ENCODE measurements at regions not wholly inside any gene's neighbourhood (a gene's known extent, or its start where the extent isn't known, plus 50 kb on each side); places are given as distances from the start of the nearest gene placed in this dataset.

DNA sequence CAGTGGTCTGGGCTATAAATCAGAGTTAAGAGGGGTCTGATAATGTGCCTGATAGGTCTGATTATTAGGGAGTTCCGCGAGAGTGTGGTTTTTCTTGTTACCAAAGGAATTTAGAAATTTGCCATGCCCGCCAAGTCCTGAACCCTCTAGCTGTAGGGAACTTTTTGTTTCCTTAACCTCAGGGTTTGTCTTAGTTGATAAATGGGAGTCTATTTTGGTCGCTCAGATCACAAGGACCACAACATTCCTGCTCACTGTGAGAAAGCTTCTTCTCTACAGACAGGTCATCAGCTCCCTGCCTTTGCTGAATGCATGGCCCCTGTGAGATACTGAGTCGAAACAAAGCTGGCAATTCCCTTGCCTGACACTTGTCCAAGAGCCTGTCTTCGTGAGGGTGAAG lies 497.8 kb downstream of the HS3ST4 start:
- FAIRE-seq (no peak), DNase-seq (no peak)
- Histone ChIP-seq H3K9me3 (ENCODE audit: control insufficient read depth in 2 of 2, insufficient read depth in 1 of 2, low read depth in 1 of 2, low read length in 1 of 2) (no peaks in the 10 kb centered on the region), H3K27me3 (ENCODE audit: control insufficient read depth in 3 of 3, insufficient read depth in 3 of 3, low read length in 3 of 3) (no peaks in the 10 kb centered on the region), H3K27ac (ENCODE audit: low read depth in 1 of 3, low read length in 2 of 3) (no peak overlapping the region), H3K36me3 (ENCODE audit: control insufficient read depth in 3 of 3, insufficient read depth in 2 of 3, low read depth in 1 of 3, low read length in 3 of 3) (no peaks in the 10 kb centered on the region), H3K4me1 (ENCODE audit: control insufficient read depth in 3 of 3, insufficient read depth in 2 of 3, low read depth in 1 of 3, low read length in 2 of 3) (no peaks in the 10 kb centered on the region), H3K4me3 (ENCODE audit: low read depth in 1 of 3, low read length in 3 of 3) (no peak overlapping the region)
- WGBS, 3 donors, result 24 to 45% (median 38%) methylated on average over 6 of the region's 6 CpGs

DNA sequence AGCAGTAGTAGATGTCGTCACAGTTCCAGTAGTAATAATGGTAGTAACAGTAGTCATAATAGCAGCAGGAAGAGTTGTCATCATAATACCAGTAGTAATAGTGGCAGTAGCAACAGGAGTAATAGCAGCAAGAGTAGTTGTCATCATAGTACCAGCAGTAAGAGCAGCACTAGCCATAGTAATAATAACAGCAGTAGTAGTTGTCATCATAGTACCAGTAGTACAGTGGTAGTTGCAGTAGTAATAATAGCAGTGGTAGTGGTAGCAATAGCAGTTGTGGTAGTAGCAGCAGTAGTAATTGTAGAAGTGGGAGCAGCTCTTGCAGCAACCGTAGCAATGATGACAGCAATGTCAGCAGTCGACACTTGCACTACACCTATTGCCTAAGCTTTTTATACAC lies 502.8 kb downstream of the HS3ST4 start:
- no peak for DNase-seq
- Histone ChIP-seq H3K4me3 (ENCODE audit: low read depth in 1 of 3, low read length in 3 of 3) (no peak overlapping the region), H3K27ac (ENCODE audit: low read depth in 1 of 3, low read length in 2 of 3) (no peak overlapping the region), H3K9me3 (ENCODE audit: control insufficient read depth in 2 of 2, insufficient read depth in 1 of 2, low read depth in 1 of 2, low read length in 1 of 2) (no peaks in the 10 kb centered on the region), H3K27me3 (ENCODE audit: control insufficient read depth in 3 of 3, insufficient read depth in 3 of 3, low read length in 3 of 3) (no peaks in the 10 kb centered on the region), H3K4me1 (ENCODE audit: control insufficient read depth in 3 of 3, insufficient read depth in 2 of 3, low read depth in 1 of 3, low read length in 2 of 3) (no peaks in the 10 kb centered on the region), H3K36me3 (ENCODE audit: control insufficient read depth in 3 of 3, insufficient read depth in 2 of 3, low read depth in 1 of 3, low read length in 3 of 3) (no peaks in the 10 kb centered on the region)
- 90 to 93% (median 91%) methylated on average over 3 of the region's 3 CpGs for WGBS, 3 donors
- no peak for FAIRE-seq

DNA sequence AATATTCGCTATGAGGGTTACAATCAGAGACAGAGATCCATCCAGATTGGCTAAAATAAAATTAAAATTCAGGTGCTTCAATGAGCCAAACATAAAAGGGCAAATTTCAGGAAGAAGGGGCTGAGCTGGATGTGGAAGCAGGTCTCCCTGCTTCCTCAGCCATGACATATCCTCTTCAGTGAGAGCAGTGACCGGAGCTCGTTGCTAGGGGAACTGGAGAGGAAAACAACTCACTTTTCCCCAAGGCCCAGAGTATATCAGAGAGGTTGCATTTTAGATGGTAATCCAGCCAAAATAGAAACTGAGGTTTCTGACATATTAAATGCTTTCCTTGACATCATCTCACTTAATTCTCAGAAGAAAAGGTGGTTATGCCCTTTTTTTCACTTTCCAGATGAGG lies 503.5 kb downstream of the HS3ST4 start:
- WGBS, 3 donors, result 66 to 78% (median 76%) methylated on average over 3 of the region's 3 CpGs
- H3K36me3 ChIP-seq (ENCODE audit: control insufficient read depth in 3 of 3, insufficient read depth in 2 of 3, low read depth in 1 of 3, low read length in 3 of 3), result no peaks in the 10 kb centered on the region
- no peaks in the 10 kb centered on the region for H3K9me3 ChIP-seq (ENCODE audit: control insufficient read depth in 2 of 2, insufficient read depth in 1 of 2, low read depth in 1 of 2, low read length in 1 of 2)
- no peak overlapping the region for H3K27ac ChIP-seq (ENCODE audit: low read depth in 1 of 3, low read length in 2 of 3)
- DNase-seq (no peak), FAIRE-seq (no peak)
- H3K4me3 ChIP-seq (ENCODE audit: low read depth in 1 of 3, low read length in 3 of 3), result no peak overlapping the region
- H3K27me3 ChIP-seq (ENCODE audit: control insufficient read depth in 3 of 3, insufficient read depth in 3 of 3, low read length in 3 of 3), result peaks cover 0 to under 1% (median 0%) of the 10 kb centered on the region in 3 donors
- H3K4me1 ChIP-seq (ENCODE audit: control insufficient read depth in 3 of 3, insufficient read depth in 2 of 3, low read depth in 1 of 3, low read length in 2 of 3), result no peaks in the 10 kb centered on the region

DNA sequence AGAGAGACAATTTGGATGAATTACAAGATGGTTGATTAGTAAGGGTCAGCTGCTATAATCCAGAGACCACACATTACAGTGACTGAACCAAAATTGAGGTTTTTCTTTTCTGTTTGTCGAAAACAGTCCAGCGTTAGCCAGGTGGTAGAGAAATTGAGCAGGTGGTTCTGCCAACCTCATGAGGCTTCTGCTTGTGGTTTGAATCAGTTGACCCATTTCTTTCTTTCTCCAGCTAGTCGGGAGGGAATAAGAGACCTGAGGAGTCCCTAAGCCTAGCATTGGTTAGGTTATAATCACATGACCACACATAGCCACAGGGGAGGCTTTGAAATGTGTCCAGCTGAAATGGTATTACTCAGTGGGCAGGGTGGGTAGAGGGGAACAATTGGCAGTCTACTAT lies 504.6 kb downstream of the HS3ST4 start:
- FAIRE-seq, result no peak
- Histone ChIP-seq H3K36me3 (ENCODE audit: control insufficient read depth in 3 of 3, insufficient read depth in 2 of 3, low read depth in 1 of 3, low read length in 3 of 3) (no peaks in the 10 kb centered on the region), H3K9me3 (ENCODE audit: control insufficient read depth in 2 of 2, insufficient read depth in 1 of 2, low read depth in 1 of 2, low read length in 1 of 2) (no peaks in the 10 kb centered on the region), H3K4me1 (ENCODE audit: control insufficient read depth in 3 of 3, insufficient read depth in 2 of 3, low read depth in 1 of 3, low read length in 2 of 3) (no peaks in the 10 kb centered on the region), H3K27me3 (ENCODE audit: control insufficient read depth in 3 of 3, insufficient read depth in 3 of 3, low read length in 3 of 3) (peaks cover 0 to 2% (median 0%) of the 10 kb centered on the region in 3 donors), H3K4me3 (ENCODE audit: low read depth in 1 of 3, low read length in 3 of 3) (no peak overlapping the region), H3K27ac (ENCODE audit: low read depth in 1 of 3, low read length in 2 of 3) (no peak overlapping the region)
- no peak for DNase-seq
- WGBS, 3 donors, result 73 to 85% (median 82%) methylated on average over 3 of the region's 3 CpGs

DNA sequence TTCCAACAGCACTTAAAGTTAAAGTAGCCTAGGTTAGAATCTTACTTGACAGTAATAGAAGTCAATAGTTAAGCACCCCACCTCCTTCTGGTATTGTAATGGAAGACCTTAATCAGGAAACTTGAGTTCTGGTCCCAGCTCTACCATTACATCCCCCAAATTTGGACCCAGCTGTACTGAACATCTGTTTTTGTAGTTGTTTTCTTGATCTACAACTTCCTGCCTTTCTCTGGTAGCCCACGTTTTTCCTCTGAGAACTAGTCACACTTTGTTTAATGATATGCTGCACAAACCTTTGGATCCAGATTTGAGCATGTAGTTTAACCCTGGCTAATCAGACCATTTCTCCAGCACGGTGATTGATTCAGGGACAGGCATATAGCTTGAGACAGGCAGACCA lies 505.0 kb downstream of the HS3ST4 start:
- DNase-seq (no peak), FAIRE-seq (no peak)
- H3K4me1 ChIP-seq (ENCODE audit: control insufficient read depth in 3 of 3, insufficient read depth in 2 of 3, low read depth in 1 of 3, low read length in 2 of 3), result no peaks in the 10 kb centered on the region
- no peak overlapping the region for H3K4me3 ChIP-seq (ENCODE audit: low read depth in 1 of 3, low read length in 3 of 3)
- no peaks in the 10 kb centered on the region for H3K9me3 ChIP-seq (ENCODE audit: control insufficient read depth in 2 of 2, insufficient read depth in 1 of 2, low read depth in 1 of 2, low read length in 1 of 2)
- H3K36me3 ChIP-seq (ENCODE audit: control insufficient read depth in 3 of 3, insufficient read depth in 2 of 3, low read depth in 1 of 3, low read length in 3 of 3), result no peaks in the 10 kb centered on the region
- peaks cover 0 to 2% (median 0%) of the 10 kb centered on the region in 3 donors for H3K27me3 ChIP-seq (ENCODE audit: control insufficient read depth in 3 of 3, insufficient read depth in 3 of 3, low read length in 3 of 3)
- WGBS, 3 donors, result 17 to 28% (median 19%) methylated on average over 2 of the region's 2 CpGs
- no peak overlapping the region for H3K27ac ChIP-seq (ENCODE audit: low read depth in 1 of 3, low read length in 2 of 3)

DNA sequence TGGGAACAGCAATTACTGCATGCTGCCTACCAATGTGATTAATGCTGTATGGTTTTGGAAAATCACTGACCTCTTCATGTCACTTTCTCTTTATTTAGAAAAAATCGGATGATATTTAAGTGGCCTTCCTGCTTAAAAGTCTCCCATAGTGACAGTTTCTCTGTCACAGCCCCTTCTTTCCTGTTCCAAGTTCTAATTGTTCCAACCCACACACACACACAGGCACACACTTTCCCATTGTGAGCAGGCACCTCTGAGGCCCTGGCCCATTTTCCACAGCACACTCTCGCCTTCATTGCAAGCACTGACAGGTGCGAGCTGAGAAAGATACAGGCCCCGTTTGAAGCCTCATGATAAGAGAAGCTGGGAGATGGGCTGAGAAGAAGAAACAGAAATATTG lies 505.9 kb downstream of the HS3ST4 start:
- no peak for DNase-seq
- no peaks in the 10 kb centered on the region for H3K36me3 ChIP-seq (ENCODE audit: control insufficient read depth in 3 of 3, insufficient read depth in 2 of 3, low read depth in 1 of 3, low read length in 3 of 3)
- H3K27me3 ChIP-seq (ENCODE audit: control insufficient read depth in 3 of 3, insufficient read depth in 3 of 3, low read length in 3 of 3), result peaks cover 0 to 2% (median 0%) of the 10 kb centered on the region in 3 donors
- H3K4me3 ChIP-seq (ENCODE audit: low read depth in 1 of 3, low read length in 3 of 3), result no peak overlapping the region
- FAIRE-seq, result no peak
- H3K4me1 ChIP-seq (ENCODE audit: control insufficient read depth in 3 of 3, insufficient read depth in 2 of 3, low read depth in 1 of 3, low read length in 2 of 3), result no peaks in the 10 kb centered on the region
- no peaks in the 10 kb centered on the region for H3K9me3 ChIP-seq (ENCODE audit: control insufficient read depth in 2 of 2, insufficient read depth in 1 of 2, low read depth in 1 of 2, low read length in 1 of 2)
- WGBS, 3 donors, result 35 to 57% (median 49%) methylated on average over 4 of the region's 4 CpGs
- H3K27ac ChIP-seq (ENCODE audit: low read depth in 1 of 3, low read length in 2 of 3), result no peak overlapping the region

DNA sequence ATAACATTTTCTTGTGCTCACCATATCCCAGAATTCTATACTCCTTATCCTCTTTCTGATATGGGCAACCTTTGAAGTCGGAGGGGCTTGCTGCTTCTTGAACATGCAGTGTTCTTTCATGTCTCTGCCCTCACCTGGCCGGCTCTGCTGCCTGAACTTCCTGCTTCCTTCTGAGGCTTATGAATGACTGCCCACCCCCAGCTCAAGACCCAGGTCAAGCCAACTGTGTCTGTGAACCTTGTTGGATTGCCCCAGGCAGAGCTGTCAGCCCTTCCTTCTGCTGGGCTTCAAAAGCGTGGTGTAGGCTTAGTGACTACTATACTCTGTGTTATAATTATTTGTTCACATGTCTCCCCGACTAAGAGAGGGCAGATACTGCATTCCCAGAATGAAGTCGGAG lies 506.5 kb downstream of the HS3ST4 start:
- Histone ChIP-seq H3K4me1 (ENCODE audit: control insufficient read depth in 3 of 3, insufficient read depth in 2 of 3, low read depth in 1 of 3, low read length in 2 of 3) (no peaks in the 10 kb centered on the region), H3K9me3 (ENCODE audit: control insufficient read depth in 2 of 2, insufficient read depth in 1 of 2, low read depth in 1 of 2, low read length in 1 of 2) (no peaks in the 10 kb centered on the region), H3K27me3 (ENCODE audit: control insufficient read depth in 3 of 3, insufficient read depth in 3 of 3, low read length in 3 of 3) (peaks cover 0 to 2% (median 0%) of the 10 kb centered on the region in 3 donors), H3K36me3 (ENCODE audit: control insufficient read depth in 3 of 3, insufficient read depth in 2 of 3, low read depth in 1 of 3, low read length in 3 of 3) (no peaks in the 10 kb centered on the region), H3K4me3 (ENCODE audit: low read depth in 1 of 3, low read length in 3 of 3) (no peak overlapping the region), H3K27ac (ENCODE audit: low read depth in 1 of 3, low read length in 2 of 3) (no peak overlapping the region)
- WGBS, 3 donors, result 31 to 42% (median 37%) methylated on average over 5 of the region's 5 CpGs
- DNase-seq (no peak), FAIRE-seq (no peak)

DNA sequence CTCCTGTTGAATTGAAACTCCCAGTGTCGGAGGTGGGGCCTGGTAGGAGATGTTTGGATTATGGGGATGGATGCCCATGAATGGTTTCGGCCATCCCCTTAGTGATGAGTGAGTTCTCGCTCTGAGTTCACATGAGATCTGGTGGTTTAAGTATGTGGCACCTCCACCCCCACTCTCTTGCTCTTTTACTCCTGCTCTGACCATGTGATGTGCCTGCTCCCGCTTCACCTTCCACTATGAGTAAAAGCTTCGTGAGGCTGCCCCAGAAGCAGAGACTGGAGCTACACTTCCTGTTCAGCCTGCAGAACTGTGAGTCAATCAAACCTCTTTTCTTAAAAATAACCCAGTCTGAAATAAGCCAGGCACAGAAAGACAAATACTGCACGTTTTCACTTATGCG lies 512.4 kb downstream of the HS3ST4 start:
- FAIRE-seq, result no peak
- H3K27ac ChIP-seq (ENCODE audit: low read depth in 1 of 3, low read length in 2 of 3), result no peak overlapping the region
- 75 to 83% (median 78%) methylated on average over 7 of the region's 7 CpGs for WGBS, 3 donors

DNA sequence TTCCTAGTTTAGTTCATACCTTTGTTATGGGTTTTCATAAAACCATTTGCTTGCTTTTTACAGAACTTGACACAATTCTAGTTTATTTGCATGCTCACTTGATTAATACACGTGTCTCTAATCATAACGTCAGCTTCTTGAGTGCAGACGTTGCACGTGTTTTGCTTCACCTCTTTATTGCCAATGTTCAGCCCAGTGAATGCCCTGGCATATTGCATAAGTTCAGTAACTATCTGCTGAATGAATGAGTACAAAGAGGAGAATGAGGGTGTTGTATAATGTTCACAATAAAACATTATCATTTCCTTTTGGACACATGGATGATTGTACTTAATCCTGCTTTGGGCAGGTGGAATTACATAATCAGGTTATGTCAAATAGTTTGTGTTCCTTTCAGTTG lies 519.8 kb downstream of the HS3ST4 start:
- 12 to 56% (median 45%) methylated on average over 4 of the region's 4 CpGs for WGBS, 3 donors
- Histone ChIP-seq H3K27me3 (ENCODE audit: control insufficient read depth in 3 of 3, insufficient read depth in 3 of 3, low read length in 3 of 3) (no peaks in the 10 kb centered on the region), H3K36me3 (ENCODE audit: control insufficient read depth in 3 of 3, insufficient read depth in 2 of 3, low read depth in 1 of 3, low read length in 3 of 3) (no peaks in the 10 kb centered on the region), H3K9me3 (ENCODE audit: control insufficient read depth in 2 of 2, insufficient read depth in 1 of 2, low read depth in 1 of 2, low read length in 1 of 2) (no peaks in the 10 kb centered on the region), H3K4me1 (ENCODE audit: control insufficient read depth in 3 of 3, insufficient read depth in 2 of 3, low read depth in 1 of 3, low read length in 2 of 3) (no peaks in the 10 kb centered on the region), H3K4me3 (ENCODE audit: low read depth in 1 of 3, low read length in 3 of 3) (no peak overlapping the region), H3K27ac (ENCODE audit: low read depth in 1 of 3, low read length in 2 of 3) (no peak overlapping the region)
- DNase-seq, result peak in 1 of 2 donors; percentile 42
- FAIRE-seq, result no peak

More for the DNA sequence above, 512.4 kb downstream of the HS3ST4 start:
- Histone ChIP-seq H3K36me3 (ENCODE audit: control insufficient read depth in 3 of 3, insufficient read depth in 2 of 3, low read depth in 1 of 3, low read length in 3 of 3) (no peaks in the 10 kb centered on the region), H3K4me1 (ENCODE audit: control insufficient read depth in 3 of 3, insufficient read depth in 2 of 3, low read depth in 1 of 3, low read length in 2 of 3) (no peaks in the 10 kb centered on the region), H3K27me3 (ENCODE audit: control insufficient read depth in 3 of 3, insufficient read depth in 3 of 3, low read length in 3 of 3) (peaks cover 0 to 2% (median 0%) of the 10 kb centered on the region in 3 donors), H3K4me3 (ENCODE audit: low read depth in 1 of 3, low read length in 3 of 3) (no peak overlapping the region), H3K9me3 (ENCODE audit: control insufficient read depth in 2 of 2, insufficient read depth in 1 of 2, low read depth in 1 of 2, low read length in 1 of 2) (no peaks in the 10 kb centered on the region)
- DNase-seq, result no peak

Data from small intestine (tissue), 7 donors.